ENCODE measurements at regions not wholly inside any gene's neighbourhood (a gene's known extent, or its start where the extent isn't known, plus 50 kb on each side); places are given as distances from the start of the nearest gene placed in this dataset.

DNA sequence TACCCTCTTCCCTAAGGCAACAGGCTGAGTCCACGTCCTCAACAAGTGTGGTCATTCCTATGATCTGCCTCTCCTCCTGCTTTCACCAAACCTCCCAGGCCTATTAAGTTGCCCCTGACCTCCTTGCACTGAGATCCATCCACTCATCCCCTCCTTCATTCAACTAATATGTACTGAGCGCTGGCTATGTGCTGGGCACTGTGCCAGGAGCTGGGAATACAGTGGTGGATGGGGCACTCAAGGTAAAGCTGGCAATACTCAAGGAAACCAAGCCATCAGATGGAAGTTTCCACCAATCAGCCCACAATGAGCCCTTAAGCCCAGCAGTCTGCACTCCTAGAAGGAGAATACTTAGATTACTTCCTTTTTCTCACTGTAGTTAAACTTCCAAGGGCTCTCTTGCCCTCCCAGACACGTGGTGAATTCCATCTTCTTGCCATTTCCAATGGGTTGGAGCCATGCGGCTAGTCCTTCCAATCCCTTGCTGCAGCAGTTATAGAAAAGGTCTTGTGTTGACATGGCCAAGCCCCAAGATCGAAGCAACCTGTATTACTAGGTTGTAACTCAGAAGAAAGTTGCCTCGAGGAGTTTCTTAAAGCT, 279.9 kb upstream of the RUNX1 start:
- H3K27me3 ChIP-seq (ENCODE audit: control insufficient read depth in 2 of 2, insufficient read depth in 2 of 2, low read length in 2 of 2): peaks cover 4 to 8% of the 10 kb centered on the region in 2 experiments
- intact Hi-C loops (cut with micrococcal nuclease): no loop called here
- H3K4me3 ChIP-seq (replicated peaks in 1 of 3; ENCODE audit: insufficient read depth in 1 of 3, low read depth in 1 of 3, low read length in 3 of 3): no peak overlapping the region
- FAIRE-seq (no peak), DNase-seq (ENCODE audit: low read depth, low spot score) (no peak)
- no TSS peak for BruUV-seq (replicated peaks)
- no peaks in the 10 kb centered on the region for H3K9me1 ChIP-seq (replicated peaks; ENCODE audit: control insufficient read depth, extremely low read depth, insufficient read depth, low read length)
- H2AFZ ChIP-seq (ENCODE audit: low read depth, low read length): no peak overlapping the region
- no peaks in the 10 kb centered on the region for H3K79me2 ChIP-seq (ENCODE audit: control insufficient read depth, insufficient read depth, low read length)
- POLR2A ChIA-PET: no interaction called here
- H3K9me3 ChIP-seq (replicated peaks; ENCODE audit: control insufficient read depth, insufficient read depth, low read length): no peaks in the 10 kb centered on the region
- no peak overlapping the region for H3K27ac ChIP-seq (ENCODE audit: insufficient read depth, low read depth, low read length)
- H4K20me1 ChIP-seq (replicated peaks; ENCODE audit: control insufficient read depth, extremely low read depth, insufficient read depth, low read length): no peaks in the 10 kb centered on the region
- no peaks in the 10 kb centered on the region for H3K36me3 ChIP-seq (ENCODE audit: control insufficient read depth in 2 of 2, extremely low read depth in 1 of 2, insufficient read depth in 2 of 2, low read length in 2 of 2)
- CTCF ChIA-PET: interaction anchor here (1.1 kb wide), 1 partner anchor 13 kb away, joined by 3 read pairs; no protein-coding TSS in a partner anchor
- dilution Hi-C loops (cut with MboI; ENCODE audit: extremely low pct_ligation_motif_present, low sequenced_read_pairs): no loop called here
- no peak overlapping the region for H3K4me2 ChIP-seq (ENCODE audit: insufficient read depth, low read length)
- no peaks in the 10 kb centered on the region for H3K4me1 ChIP-seq (ENCODE audit: control insufficient read depth, extremely low read depth, insufficient read depth, low read length)
- H3K9ac ChIP-seq (replicated peaks; ENCODE audit: extremely low read depth, insufficient read depth, low read length): no peak overlapping the region
- TF ChIP-seq, protein P1, sequence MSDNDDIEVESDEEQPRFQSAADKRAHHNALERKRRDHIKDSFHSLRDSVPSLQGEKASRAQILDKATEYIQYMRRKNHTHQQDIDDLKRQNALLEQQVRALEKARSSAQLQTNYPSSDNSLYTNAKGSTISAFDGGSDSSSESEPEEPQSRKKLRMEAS (IDR thresholded peaks at IDR 0.05; ENCODE audit: insufficient read depth, insufficient read length): no peak
- TF ChIP-seq FOS (IDR thresholded peaks at IDR 0.05; ENCODE audit: borderline replicate concordance, insufficient read depth, low read length): no peak
- TF ChIP-seq JUN (IDR thresholded peaks at IDR 0.05; ENCODE audit: borderline replicate concordance, insufficient read depth, insufficient read length, low read depth): no peak
- no peak for TF ChIP-seq POLR2A (IDR thresholded peaks at IDR 0.05; ENCODE audit: low read depth, low read length)
- TF ChIP-seq POLR2AphosphoS5 (IDR thresholded peaks at IDR 0.05; ENCODE audit: insufficient read depth, low read depth, low read length): no peak
- no peak for TF ChIP-seq EZH2 (IDR thresholded peaks at IDR 0.05; ENCODE audit: borderline replicate concordance, low read depth, low read length, severe bottlenecking)
- no peak for TF ChIP-seq MYC (IDR thresholded peaks at IDR 0.05; ENCODE audit: low read depth, low read length)
- TF ChIP-seq GATA2 (IDR thresholded peaks at IDR 0.05; ENCODE audit: insufficient read depth, insufficient read length, low read depth, low read length): no peak
- TF ChIP-seq, protein P2, sequence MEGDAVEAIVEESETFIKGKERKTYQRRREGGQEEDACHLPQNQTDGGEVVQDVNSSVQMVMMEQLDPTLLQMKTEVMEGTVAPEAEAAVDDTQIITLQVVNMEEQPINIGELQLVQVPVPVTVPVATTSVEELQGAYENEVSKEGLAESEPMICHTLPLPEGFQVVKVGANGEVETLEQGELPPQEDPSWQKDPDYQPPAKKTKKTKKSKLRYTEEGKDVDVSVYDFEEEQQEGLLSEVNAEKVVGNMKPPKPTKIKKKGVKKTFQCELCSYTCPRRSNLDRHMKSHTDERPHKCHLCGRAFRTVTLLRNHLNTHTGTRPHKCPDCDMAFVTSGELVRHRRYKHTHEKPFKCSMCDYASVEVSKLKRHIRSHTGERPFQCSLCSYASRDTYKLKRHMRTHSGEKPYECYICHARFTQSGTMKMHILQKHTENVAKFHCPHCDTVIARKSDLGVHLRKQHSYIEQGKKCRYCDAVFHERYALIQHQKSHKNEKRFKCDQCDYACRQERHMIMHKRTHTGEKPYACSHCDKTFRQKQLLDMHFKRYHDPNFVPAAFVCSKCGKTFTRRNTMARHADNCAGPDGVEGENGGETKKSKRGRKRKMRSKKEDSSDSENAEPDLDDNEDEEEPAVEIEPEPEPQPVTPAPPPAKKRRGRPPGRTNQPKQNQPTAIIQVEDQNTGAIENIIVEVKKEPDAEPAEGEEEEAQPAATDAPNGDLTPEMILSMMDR (IDR thresholded peaks at IDR 0.05; ENCODE audit: extremely low read depth in 1 of 2, insufficient read depth in 1 of 2, low read depth in 1 of 2, low read length in 2 of 2): no peak

All from endothelial cell of umbilical vein (primary cell).